ENCODE measurements at regions not wholly inside any gene's neighbourhood (a gene's known extent, or its start where the extent isn't known, plus 50 kb on each side); places are given as distances from the start of the nearest gene placed in this dataset.

DNA sequence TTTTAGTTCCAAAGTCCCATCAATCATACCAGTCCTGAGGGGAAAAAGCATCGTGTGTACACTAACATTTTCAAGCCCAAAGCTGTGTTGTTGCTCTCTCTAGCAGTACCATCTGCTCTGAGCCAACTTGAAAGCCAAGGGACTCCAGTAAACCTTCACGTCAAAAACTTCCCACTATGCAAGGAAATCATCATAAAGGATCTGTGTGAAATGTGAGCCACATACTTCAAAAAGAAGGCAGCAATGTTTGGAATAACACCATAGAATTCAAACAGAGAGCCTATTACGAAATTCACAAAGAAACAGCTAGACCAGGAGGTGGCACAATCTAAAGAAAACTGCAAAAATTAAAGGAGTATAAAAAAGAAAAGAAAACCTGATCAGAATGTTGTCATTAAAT, 399.8 kb upstream of the EPHA7 start:
- Histone ChIP-seq H3K36me3 (ENCODE audit: control insufficient read depth in 2 of 2, extremely low read depth in 1 of 2, insufficient read depth in 2 of 2, low read length in 2 of 2) (no peaks in the 10 kb centered on the region), H3K9ac (ENCODE audit: control insufficient read depth, extremely low read depth, insufficient read depth, low read length) (no peak overlapping the region), H3K4me2 (ENCODE audit: control insufficient read depth, extremely low read depth, insufficient read depth, low read depth, low read length) (no peak overlapping the region), H3K9me1 (ENCODE audit: control insufficient read depth, extremely low read depth, insufficient read depth, low read length) (no peaks in the 10 kb centered on the region), H3K9me3 (ENCODE audit: control insufficient read depth, low read depth, low read length) (no peaks in the 10 kb centered on the region), H3K4me1 (ENCODE audit: control insufficient read depth, extremely low read depth, insufficient read depth, low read length) (no peaks in the 10 kb centered on the region), H3K27ac (ENCODE audit: control insufficient read depth, insufficient read depth, low read length) (no peak overlapping the region), H3K4me3 (ENCODE audit: control insufficient read depth in 2 of 3, extremely low read depth in 1 of 3, insufficient read depth in 2 of 3, low read depth in 1 of 3, low read length in 3 of 3) (no peak overlapping the region), H4K20me1 (ENCODE audit: control insufficient read depth, extremely low read depth, insufficient read depth, low read length) (no peaks in the 10 kb centered on the region), H2AFZ (ENCODE audit: control insufficient read depth, low read length) (no peak overlapping the region), H3K79me2 (ENCODE audit: control insufficient read depth, insufficient read depth, low read length) (no peaks in the 10 kb centered on the region), H3K27me3 (ENCODE audit: control insufficient read depth, extremely low read depth, insufficient read depth, low read length) (no peaks in the 10 kb centered on the region)
- TF ChIP-seq, protein P1, sequence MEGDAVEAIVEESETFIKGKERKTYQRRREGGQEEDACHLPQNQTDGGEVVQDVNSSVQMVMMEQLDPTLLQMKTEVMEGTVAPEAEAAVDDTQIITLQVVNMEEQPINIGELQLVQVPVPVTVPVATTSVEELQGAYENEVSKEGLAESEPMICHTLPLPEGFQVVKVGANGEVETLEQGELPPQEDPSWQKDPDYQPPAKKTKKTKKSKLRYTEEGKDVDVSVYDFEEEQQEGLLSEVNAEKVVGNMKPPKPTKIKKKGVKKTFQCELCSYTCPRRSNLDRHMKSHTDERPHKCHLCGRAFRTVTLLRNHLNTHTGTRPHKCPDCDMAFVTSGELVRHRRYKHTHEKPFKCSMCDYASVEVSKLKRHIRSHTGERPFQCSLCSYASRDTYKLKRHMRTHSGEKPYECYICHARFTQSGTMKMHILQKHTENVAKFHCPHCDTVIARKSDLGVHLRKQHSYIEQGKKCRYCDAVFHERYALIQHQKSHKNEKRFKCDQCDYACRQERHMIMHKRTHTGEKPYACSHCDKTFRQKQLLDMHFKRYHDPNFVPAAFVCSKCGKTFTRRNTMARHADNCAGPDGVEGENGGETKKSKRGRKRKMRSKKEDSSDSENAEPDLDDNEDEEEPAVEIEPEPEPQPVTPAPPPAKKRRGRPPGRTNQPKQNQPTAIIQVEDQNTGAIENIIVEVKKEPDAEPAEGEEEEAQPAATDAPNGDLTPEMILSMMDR (optimal IDR thresholded peaks at IDR 0.05 in 1 of 3, IDR thresholded peaks at IDR 0.05 in 1 of 3, conservative IDR thresholded peaks at IDR 0.05 in 1 of 3; ENCODE audit: extremely low read depth in 1 of 3, insufficient read depth in 2 of 3, low read length in 3 of 3), result no peak
- no peak for TF ChIP-seq EZH2 (IDR thresholded peaks at IDR 0.05; ENCODE audit: low read length)
- DNase-seq (ENCODE audit: low read depth, low spot score), result no peak
- FAIRE-seq, result no peak
- dilution Hi-C loops (cut with MboI; ENCODE audit: extremely low pct_ligation_motif_present, low sequenced_read_pairs), result no loop called here

DNA sequence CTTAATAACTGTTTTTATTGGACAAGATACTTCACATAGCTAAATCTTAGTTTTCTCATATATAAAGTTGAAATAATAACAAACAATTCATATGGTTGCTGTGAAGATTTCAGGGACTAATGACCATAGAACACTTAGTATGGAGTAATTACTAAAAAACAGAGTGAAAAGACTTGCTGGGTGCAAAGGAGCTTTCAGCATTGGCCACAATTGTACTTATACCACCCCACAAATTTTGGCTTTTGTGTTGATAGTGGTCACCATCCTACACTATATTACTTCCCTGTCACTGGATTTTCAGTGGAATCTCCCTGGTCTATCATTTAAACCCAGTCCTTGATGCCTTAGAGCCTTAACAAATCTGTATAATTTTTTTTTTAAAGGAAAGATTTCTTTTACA, 398.6 kb upstream of the EPHA7 start:
- DNase-seq (ENCODE audit: low read depth, low spot score) (no peak), FAIRE-seq (no peak)
- Histone ChIP-seq H3K9me1 (ENCODE audit: control insufficient read depth, extremely low read depth, insufficient read depth, low read length) (no peaks in the 10 kb centered on the region), H3K4me3 (ENCODE audit: control insufficient read depth in 2 of 3, extremely low read depth in 1 of 3, insufficient read depth in 2 of 3, low read depth in 1 of 3, low read length in 3 of 3) (no peak overlapping the region), H3K4me1 (ENCODE audit: control insufficient read depth, extremely low read depth, insufficient read depth, low read length) (no peaks in the 10 kb centered on the region), H2AFZ (ENCODE audit: control insufficient read depth, low read length) (no peak overlapping the region), H3K36me3 (ENCODE audit: control insufficient read depth in 2 of 2, extremely low read depth in 1 of 2, insufficient read depth in 2 of 2, low read length in 2 of 2) (no peaks in the 10 kb centered on the region), H4K20me1 (ENCODE audit: control insufficient read depth, extremely low read depth, insufficient read depth, low read length) (no peaks in the 10 kb centered on the region), H3K79me2 (ENCODE audit: control insufficient read depth, insufficient read depth, low read length) (no peaks in the 10 kb centered on the region), H3K27ac (ENCODE audit: control insufficient read depth, insufficient read depth, low read length) (no peak overlapping the region), H3K4me2 (ENCODE audit: control insufficient read depth, extremely low read depth, insufficient read depth, low read depth, low read length) (no peak overlapping the region), H3K9me3 (ENCODE audit: control insufficient read depth, low read depth, low read length) (no peaks in the 10 kb centered on the region), H3K9ac (ENCODE audit: control insufficient read depth, extremely low read depth, insufficient read depth, low read length) (no peak overlapping the region), H3K27me3 (ENCODE audit: control insufficient read depth, extremely low read depth, insufficient read depth, low read length) (no peaks in the 10 kb centered on the region)
- dilution Hi-C loops (cut with MboI; ENCODE audit: extremely low pct_ligation_motif_present, low sequenced_read_pairs), result no loop called here
- TF ChIP-seq EZH2 (IDR thresholded peaks at IDR 0.05; ENCODE audit: low read length), result no peak
- TF ChIP-seq, protein P1 (optimal IDR thresholded peaks at IDR 0.05 in 1 of 3, IDR thresholded peaks at IDR 0.05 in 1 of 3, conservative IDR thresholded peaks at IDR 0.05 in 1 of 3; ENCODE audit: extremely low read depth in 1 of 3, insufficient read depth in 2 of 3, low read length in 3 of 3), result no peak
